Stomach (tissue), 4 donors: ENCODE measurements at regions not wholly inside any gene's neighbourhood (a gene's known extent, or its start where the extent isn't known, plus 50 kb on each side); places are given as distances from the start of the nearest gene placed in this dataset.

ENCODE experiments used
- EP300 ChIP-seq: sonication (generic); formaldehyde crosslinking; IDR thresholded peaks from one replicate; pipeline ENCODE4 v1.6.1; 2017; ENCODE audit warnings: antibody characterized with exemption
- POLR2A ChIP-seq, 4 donors: fragments of 450-650 bp; IDR thresholded peaks; one replicate each; pipeline ENCODE4 v1.6.1; 2016; ENCODE audit warnings: antibody characterized with exemption in 4 of 4, control low read depth in 2 of 4, mild to moderate bottlenecking in 1 of 4, moderate library complexity in 1 of 4
- POLR2AphosphoS5 ChIP-seq, 3 donors: sonication (generic); formaldehyde crosslinking; IDR thresholded peaks; one replicate each; pipeline ENCODE4 v1.6.1; 2016; ENCODE audit warnings: antibody characterized with exemption in 3 of 3
- TF ChIP-seq, protein P1 (sequence below), 7 experiments: fragments of 450-650 bp in 4 of 7; fragments of 200-600 bp in 3 of 7; sonication (generic) in 3 of 7; IDR thresholded peaks; one replicate each; pipeline ENCODE4 v1.5.1; 2016 to 2019; ENCODE audit warnings: antibody characterized with exemption in 7 of 7, control low read depth in 2 of 7, mild to moderate bottlenecking in 1 of 7

DNA sequence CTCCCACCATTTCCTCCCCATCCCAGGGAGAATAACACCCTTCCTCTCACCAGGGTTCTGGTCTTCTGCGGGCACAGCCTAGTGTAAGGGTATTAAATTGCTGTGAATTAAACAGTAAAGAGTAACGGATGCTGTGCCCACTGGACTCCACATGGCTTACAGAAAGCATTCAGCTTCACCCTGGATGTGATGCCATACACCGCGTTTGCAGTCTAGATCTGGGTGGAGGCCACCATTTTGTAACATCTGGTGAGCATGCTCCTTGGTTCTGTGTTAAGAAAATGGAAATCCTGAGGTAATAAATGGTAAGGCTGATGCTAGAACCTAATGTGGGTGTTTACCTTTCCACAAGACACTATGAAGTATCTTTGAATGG is 331.8 kb upstream of the B3GAT1 start:
- TF ChIP-seq POLR2A (IDR thresholded peaks at IDR 0.05) (no peak), POLR2AphosphoS5 (IDR thresholded peaks at IDR 0.05) (no peak), EP300 (no peak)
- TF ChIP-seq, protein P1, sequence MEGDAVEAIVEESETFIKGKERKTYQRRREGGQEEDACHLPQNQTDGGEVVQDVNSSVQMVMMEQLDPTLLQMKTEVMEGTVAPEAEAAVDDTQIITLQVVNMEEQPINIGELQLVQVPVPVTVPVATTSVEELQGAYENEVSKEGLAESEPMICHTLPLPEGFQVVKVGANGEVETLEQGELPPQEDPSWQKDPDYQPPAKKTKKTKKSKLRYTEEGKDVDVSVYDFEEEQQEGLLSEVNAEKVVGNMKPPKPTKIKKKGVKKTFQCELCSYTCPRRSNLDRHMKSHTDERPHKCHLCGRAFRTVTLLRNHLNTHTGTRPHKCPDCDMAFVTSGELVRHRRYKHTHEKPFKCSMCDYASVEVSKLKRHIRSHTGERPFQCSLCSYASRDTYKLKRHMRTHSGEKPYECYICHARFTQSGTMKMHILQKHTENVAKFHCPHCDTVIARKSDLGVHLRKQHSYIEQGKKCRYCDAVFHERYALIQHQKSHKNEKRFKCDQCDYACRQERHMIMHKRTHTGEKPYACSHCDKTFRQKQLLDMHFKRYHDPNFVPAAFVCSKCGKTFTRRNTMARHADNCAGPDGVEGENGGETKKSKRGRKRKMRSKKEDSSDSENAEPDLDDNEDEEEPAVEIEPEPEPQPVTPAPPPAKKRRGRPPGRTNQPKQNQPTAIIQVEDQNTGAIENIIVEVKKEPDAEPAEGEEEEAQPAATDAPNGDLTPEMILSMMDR (IDR thresholded peaks at IDR 0.05): no peak
